Upper lobe of left lung (tissue), 6 donors: ENCODE measurements at regions not wholly inside any gene's neighbourhood (a gene's known extent, or its start where the extent isn't known, plus 50 kb on each side); places are given as distances from the start of the nearest gene placed in this dataset.

Experiments
- ATAC-seq, 2 donors: fragments of 200-7000 bp; cut with Tn5 transposase; one replicate each; pipeline ENCODE4 v1.9.1; 2022; ENCODE audit warnings: mild to moderate bottlenecking in 2 of 2, moderate library complexity in 2 of 2; ENCODE audit not compliant: low FRiP score in 2 of 2
- DNase-seq, 2 donors: peaks; one replicate each; pipeline ENCODE4 v3.0.0-alpha.2; 2019 to 2020
- H3K27ac ChIP-seq, 4 donors: fragments of 200-600 bp; sonication (generic); one replicate each; pipeline ENCODE4 v1.5.1; 2016 to 2019
- H3K27me3 ChIP-seq, 4 donors: fragments of 200-600 bp; sonication (generic); one replicate each; pipeline ENCODE4 v1.5.1; 2017 to 2019
- H3K36me3 ChIP-seq, 4 donors: fragments of 200-600 bp; sonication (generic); one replicate each; pipeline ENCODE4 v1.5.1; 2016 to 2019
- H3K4me1 ChIP-seq, 4 donors: fragments of 200-600 bp; sonication (generic); one replicate each; pipeline ENCODE4 v1.5.1; 2018 to 2019
- H3K4me3 ChIP-seq, 4 donors: fragments of 200-600 bp; sonication (generic); one replicate each; pipeline ENCODE4 v1.5.1; 2017 to 2019; ENCODE audit warnings: mild to moderate bottlenecking in 2 of 4, moderate library complexity in 1 of 4
- H3K9me3 ChIP-seq, 4 donors: fragments of 200-600 bp; sonication (generic); one replicate each; pipeline ENCODE4 v1.5.1; 2018 to 2019
- EP300 ChIP-seq, 4 donors: sonication (generic); formaldehyde crosslinking; IDR thresholded peaks; one replicate each; pipeline ENCODE4 v1.5.1; 2017; ENCODE audit warnings: antibody characterized with exemption in 4 of 4, control low read depth in 2 of 4
- POLR2A ChIP-seq, 4 donors: fragments of 450-650 bp; IDR thresholded peaks; one replicate each; pipeline ENCODE4 v1.5.1; 2016 to 2017; ENCODE audit warnings: antibody characterized with exemption in 4 of 4, mild to moderate bottlenecking in 2 of 4
- POLR2AphosphoS5 ChIP-seq, 2 donors: sonication (generic); formaldehyde crosslinking; IDR thresholded peaks; one replicate each; pipeline ENCODE4 v1.5.1; 2017; ENCODE audit warnings: antibody characterized with exemption in 2 of 2
- WGBS, 2 donors: methylation state at CpG; one replicate each; pipeline ENCODE4 v1.1.5; 2017 to 2018; 5-methylcytosine and 5-hydroxymethylcytosine counted together
- TF ChIP-seq, protein P1 (sequence below), 6 experiments: fragments of 450-650 bp in 4 of 6; fragments of 200-600 bp in 2 of 6; sonication (generic) in 2 of 6; IDR thresholded peaks; one replicate each; pipeline ENCODE4 v1.5.1; 2016 to 2019; ENCODE audit warnings: antibody characterized with exemption in 6 of 6
- donor health status: DM: no; HTN: no; CAD: no; lungs with moderate emphysema.
- donor health status: DM: no; HTN: yes; CAD: no; lungs with severe emphysema.

DNA sequence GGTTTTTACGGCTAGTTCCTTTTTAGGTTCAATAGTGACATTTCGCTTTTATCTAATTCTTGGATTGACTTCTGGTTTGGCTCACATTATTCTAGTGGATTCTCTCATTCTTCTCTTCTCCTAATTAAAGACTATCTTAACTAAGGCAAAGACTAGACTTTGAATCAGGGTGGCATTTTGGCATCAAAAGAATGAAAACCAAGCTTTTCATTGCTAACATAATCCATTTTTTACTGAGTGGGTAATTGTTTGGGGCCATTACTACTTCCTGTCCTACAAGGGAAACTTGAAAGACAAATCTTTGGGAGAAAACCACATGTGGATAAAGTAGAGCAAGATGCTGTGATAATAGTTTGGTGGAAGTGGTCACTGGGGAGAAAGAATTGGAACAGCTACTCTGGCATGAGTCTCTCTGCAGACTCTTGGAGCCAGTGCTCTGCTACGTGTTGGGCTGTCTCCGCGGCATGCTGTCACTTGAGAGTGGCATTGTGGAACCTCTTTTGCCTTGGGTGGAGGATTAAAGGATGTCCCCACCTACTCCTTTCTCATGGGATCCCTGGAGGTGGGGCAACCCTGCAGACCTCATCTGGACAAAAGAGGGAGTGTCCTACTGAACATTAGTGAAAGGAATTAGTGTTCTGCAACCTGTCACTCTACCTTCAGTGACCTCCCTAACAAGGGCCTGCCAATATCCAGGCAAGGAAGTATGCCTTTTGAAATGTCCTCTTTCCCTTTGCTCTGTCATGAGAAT is 280.4 kb downstream of the PSAT1 start:
- TF ChIP-seq, protein P1, sequence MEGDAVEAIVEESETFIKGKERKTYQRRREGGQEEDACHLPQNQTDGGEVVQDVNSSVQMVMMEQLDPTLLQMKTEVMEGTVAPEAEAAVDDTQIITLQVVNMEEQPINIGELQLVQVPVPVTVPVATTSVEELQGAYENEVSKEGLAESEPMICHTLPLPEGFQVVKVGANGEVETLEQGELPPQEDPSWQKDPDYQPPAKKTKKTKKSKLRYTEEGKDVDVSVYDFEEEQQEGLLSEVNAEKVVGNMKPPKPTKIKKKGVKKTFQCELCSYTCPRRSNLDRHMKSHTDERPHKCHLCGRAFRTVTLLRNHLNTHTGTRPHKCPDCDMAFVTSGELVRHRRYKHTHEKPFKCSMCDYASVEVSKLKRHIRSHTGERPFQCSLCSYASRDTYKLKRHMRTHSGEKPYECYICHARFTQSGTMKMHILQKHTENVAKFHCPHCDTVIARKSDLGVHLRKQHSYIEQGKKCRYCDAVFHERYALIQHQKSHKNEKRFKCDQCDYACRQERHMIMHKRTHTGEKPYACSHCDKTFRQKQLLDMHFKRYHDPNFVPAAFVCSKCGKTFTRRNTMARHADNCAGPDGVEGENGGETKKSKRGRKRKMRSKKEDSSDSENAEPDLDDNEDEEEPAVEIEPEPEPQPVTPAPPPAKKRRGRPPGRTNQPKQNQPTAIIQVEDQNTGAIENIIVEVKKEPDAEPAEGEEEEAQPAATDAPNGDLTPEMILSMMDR (IDR thresholded peaks at IDR 0.05), result no peak
- no peak for TF ChIP-seq POLR2A (IDR thresholded peaks at IDR 0.05)
- TF ChIP-seq EP300 (IDR thresholded peaks at IDR 0.05), result no peak
- no peak for TF ChIP-seq POLR2AphosphoS5 (IDR thresholded peaks at IDR 0.05)
- Histone ChIP-seq H3K27me3 (no peaks in the 10 kb centered on the region), H3K4me3 (no peak overlapping the region), H3K27ac (no peak overlapping the region), H3K9me3 (no peaks in the 10 kb centered on the region), H3K4me1 (no peaks in the 10 kb centered on the region), H3K36me3 (no peaks in the 10 kb centered on the region)
- ATAC-seq, result no peak
- 91 to 99% methylated on average over 5 of the region's 5 CpGs for WGBS, 2 donors
- DNase-seq, result no peak

DNA sequence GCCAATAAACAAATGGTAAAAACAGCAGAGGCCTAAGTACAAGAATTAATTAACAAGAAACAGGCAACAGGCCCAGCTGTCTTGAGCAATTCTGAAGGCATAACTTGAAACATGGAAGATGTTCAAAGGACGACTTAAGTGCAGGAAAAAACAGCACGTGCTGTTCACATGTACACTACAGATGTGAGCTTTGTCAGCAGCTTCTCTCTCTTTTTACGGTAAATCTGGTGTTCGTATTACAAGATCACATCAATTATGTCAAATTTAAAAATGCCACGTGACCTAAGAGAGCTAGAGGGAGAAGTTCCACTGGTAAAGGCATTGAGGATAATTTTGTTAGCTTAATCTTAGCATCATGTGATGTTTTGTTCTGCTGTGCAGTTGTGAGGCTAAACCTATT is 281.1 kb downstream of the PSAT1 start:
- Histone ChIP-seq H3K4me3 (no peak overlapping the region), H3K4me1 (no peaks in the 10 kb centered on the region), H3K9me3 (no peaks in the 10 kb centered on the region), H3K36me3 (no peaks in the 10 kb centered on the region), H3K27ac (no peak overlapping the region), H3K27me3 (no peaks in the 10 kb centered on the region)
- DNase-seq (no peak), ATAC-seq (no peak)
- TF ChIP-seq EP300 (IDR thresholded peaks at IDR 0.05) (no peak), POLR2A (IDR thresholded peaks at IDR 0.05) (no peak), POLR2AphosphoS5 (IDR thresholded peaks at IDR 0.05) (no peak)
- TF ChIP-seq, protein P1 (IDR thresholded peaks at IDR 0.05), result no peak
- WGBS, 2 donors, result 74 to 83% methylated on average over 5 of the region's 5 CpGs

DNA sequence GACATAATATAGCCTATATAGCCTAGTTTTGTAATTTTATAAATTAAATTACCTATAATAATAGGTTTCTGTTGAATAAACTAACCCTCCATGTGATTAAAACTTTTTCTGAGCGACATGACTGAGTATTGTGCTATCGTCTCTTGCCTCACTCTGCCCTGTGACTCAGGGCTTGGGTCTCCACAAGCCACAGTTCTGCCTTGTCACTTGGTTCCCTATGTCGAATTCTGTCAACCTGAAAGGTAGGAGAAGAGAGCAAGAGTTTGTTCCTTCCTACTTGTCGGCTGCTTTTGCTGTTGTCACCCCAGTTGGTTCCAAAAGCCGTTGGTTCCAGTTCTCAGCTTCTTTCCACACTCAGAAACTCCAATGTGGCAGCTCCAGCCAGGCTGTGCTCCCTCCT is 285.9 kb downstream of the PSAT1 start:
- no peaks in the 10 kb centered on the region for H3K9me3 ChIP-seq
- no peak for TF ChIP-seq EP300 (IDR thresholded peaks at IDR 0.05)
- no peak for TF ChIP-seq POLR2A (IDR thresholded peaks at IDR 0.05)
- TF ChIP-seq POLR2AphosphoS5 (IDR thresholded peaks at IDR 0.05), result no peak
- TF ChIP-seq, protein P1 (IDR thresholded peaks at IDR 0.05), result no peak
- H3K27ac ChIP-seq, result no peak overlapping the region
- no peak overlapping the region for H3K4me3 ChIP-seq
- H3K27me3 ChIP-seq, result no peaks in the 10 kb centered on the region
- no peak for DNase-seq
- 74 to 75% methylated on average over 5 of the region's 5 CpGs for WGBS, 2 donors
- H3K4me1 ChIP-seq, result no peaks in the 10 kb centered on the region
- H3K36me3 ChIP-seq, result no peaks in the 10 kb centered on the region
- ATAC-seq, result no peak

DNA sequence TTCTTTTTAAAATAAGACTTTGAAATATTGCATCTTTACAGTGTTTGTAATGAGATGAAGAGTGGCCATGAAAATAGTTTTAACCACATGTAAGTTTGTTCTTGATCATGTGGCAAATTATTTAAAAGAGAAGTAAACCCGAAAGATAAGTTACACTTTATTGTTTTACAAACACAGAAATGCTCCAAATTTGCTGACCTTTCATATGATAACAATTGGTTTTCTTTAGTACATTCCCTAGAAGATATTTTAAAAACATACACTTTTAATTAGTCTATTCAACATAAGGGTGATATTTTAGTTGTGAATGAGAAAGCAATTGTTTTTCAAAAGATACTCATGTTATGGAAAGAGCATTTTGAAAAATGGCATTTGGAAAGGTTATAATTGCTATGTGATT is 287.7 kb downstream of the PSAT1 start:
- ATAC-seq (no peak), DNase-seq (no peak)
- H3K9me3 ChIP-seq, result no peaks in the 10 kb centered on the region
- no peak overlapping the region for H3K4me3 ChIP-seq
- no peak overlapping the region for H3K27ac ChIP-seq
- TF ChIP-seq EP300 (IDR thresholded peaks at IDR 0.05), result no peak
- TF ChIP-seq POLR2AphosphoS5 (IDR thresholded peaks at IDR 0.05), result no peak
- no peaks in the 10 kb centered on the region for H3K36me3 ChIP-seq
- H3K4me1 ChIP-seq, result no peaks in the 10 kb centered on the region
- no peaks in the 10 kb centered on the region for H3K27me3 ChIP-seq
- 83 to 84% methylated on average over 1 of the region's 1 CpG for WGBS, 2 donors

DNA sequence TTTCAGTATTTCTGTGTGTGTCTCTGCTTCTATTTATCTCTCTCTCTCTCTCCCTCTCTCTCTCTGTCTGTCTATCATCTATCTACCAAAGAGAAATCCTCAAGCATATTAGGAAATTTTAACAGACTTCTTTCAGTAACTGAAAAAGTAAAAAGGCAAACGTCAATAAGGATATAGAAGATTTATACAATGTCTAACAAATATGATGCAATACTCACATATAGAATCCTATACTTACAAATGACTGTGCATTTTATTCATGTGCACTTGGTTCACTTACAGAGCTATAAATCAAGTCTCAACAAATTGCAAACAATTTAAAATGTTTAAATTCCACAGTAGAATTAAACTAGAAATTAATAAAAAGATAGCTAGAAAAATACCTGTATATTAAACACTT is 289.0 kb downstream of the PSAT1 start:
- Histone ChIP-seq H3K36me3 (no peaks in the 10 kb centered on the region), H3K9me3 (no peaks in the 10 kb centered on the region), H3K27me3 (no peaks in the 10 kb centered on the region), H3K27ac (no peak overlapping the region), H3K4me3 (no peak overlapping the region), H3K4me1 (no peaks in the 10 kb centered on the region)
- ATAC-seq (no peak), DNase-seq (no peak)
- 66 to 77% methylated on average over 1 of the region's 1 CpG for WGBS, 2 donors
- TF ChIP-seq POLR2AphosphoS5 (IDR thresholded peaks at IDR 0.05), result no peak
- TF ChIP-seq POLR2A (IDR thresholded peaks at IDR 0.05), result no peak
- TF ChIP-seq, protein P1 (IDR thresholded peaks at IDR 0.05), result no peak
- no peak for TF ChIP-seq EP300 (IDR thresholded peaks at IDR 0.05)
